HG03039 (cell line): ENCODE measurements at regions not wholly inside any gene's neighbourhood (a gene's known extent, or its start where the extent isn't known, plus 50 kb on each side); places are given as distances from the start of the nearest gene placed in this dataset.

ENCODE experiments used
- ATAC-seq: cut with Tn5 transposase; IDR thresholded peaks from one replicate; pipeline ENCODE4 v1.9.1; 2021; ENCODE audit warnings: mild to moderate bottlenecking, moderate library complexity; ENCODE audit not compliant: unreplicated experiment

DNA sequence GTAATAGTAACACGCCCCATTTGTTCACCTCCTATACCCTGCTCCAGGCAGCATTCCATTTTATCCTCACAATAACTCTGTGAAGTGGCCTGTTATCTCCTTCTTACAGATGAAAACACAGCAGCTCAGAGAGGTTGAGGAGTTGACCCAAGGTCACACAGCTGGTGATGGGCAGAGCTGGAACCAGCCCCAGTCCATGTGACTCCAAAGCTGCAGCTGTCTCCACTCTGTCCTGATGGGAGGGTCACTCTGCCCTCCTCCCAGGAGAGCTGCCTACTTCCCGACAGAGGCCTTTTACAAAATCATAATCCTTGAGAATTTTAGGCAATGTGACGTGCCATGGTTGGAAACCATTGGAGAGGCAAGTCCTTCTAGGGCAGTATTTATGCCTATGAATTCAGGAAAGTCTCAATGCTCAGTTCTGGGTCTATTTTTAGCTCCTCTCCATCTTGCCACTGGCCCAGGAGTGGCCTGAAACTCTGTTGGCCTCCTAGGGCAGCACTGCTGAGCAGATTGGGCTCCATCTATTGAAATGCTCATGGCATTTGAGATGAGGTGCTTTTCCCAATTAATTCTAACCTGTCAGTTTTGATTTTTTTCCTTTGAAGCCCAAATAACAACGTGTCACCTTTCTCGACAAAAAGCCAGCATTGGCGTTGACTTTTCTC is 50.1 kb upstream of the KCNK12 start:
- no peak for ATAC-seq
